ENCODE measurements at regions not wholly inside any gene's neighbourhood (a gene's known extent, or its start where the extent isn't known, plus 50 kb on each side); places are given as distances from the start of the nearest gene placed in this dataset.

GRCh38 chr3:124303305-124303910 is 311.5 kb upstream of the ROPN1 start:
- TF ChIP-seq CTCF (IDR thresholded peaks at IDR 0.05; ENCODE audit: low read depth, low read length, poor library complexity, severe bottlenecking) (no peak), EZH2phosphoT487 (IDR thresholded peaks at IDR 0.05; ENCODE audit: borderline replicate concordance, low read length) (no peak)

Measured in DOHH2 (cell line).